A673 (cell line): ENCODE measurements at regions not wholly inside any gene's neighbourhood (a gene's known extent, or its start where the extent isn't known, plus 50 kb on each side); places are given as distances from the start of the nearest gene placed in this dataset.

ENCODE experiments used
- CTCF ChIP-seq: fragments of 300-800, 200-600 bp; sonication (generic); conservative IDR thresholded peaks from 2 replicates; pipeline ENCODE4 v1.5.1; 2017; ENCODE audit warnings: low read depth, mild to moderate bottlenecking, antibody characterized with exemption, low read length, moderate library complexity, mixed read lengths
- EZH2 ChIP-seq: fragments of 200-600 bp; sonication (generic); IDR thresholded peaks from 2 replicates; pipeline ENCODE4 v1.6.1; 2017; ENCODE audit warnings: borderline replicate concordance, low read depth, mild to moderate bottlenecking, mixed read lengths, antibody characterized with exemption, low read length; ENCODE audit not compliant: poor library complexity, severe bottlenecking

GRCh38 chr1:185536165-185536920 lies 197.8 kb upstream of the HMCN1 start:
- TF ChIP-seq CTCF (no peak), EZH2 (no peak)
